IMR-90 (cell line): ENCODE measurements at regions not wholly inside any gene's neighbourhood (a gene's known extent, or its start where the extent isn't known, plus 50 kb on each side); places are given as distances from the start of the nearest gene placed in this dataset.

Experiments used
- ATAC-seq: fragments of 200-7000 bp; cut with Tn5 transposase; 2 replicates; pipeline ENCODE4 v1.9.1; 2020; ENCODE audit warnings: low read depth, mild to moderate bottlenecking, moderate library complexity
- BruUV-seq: library from RNA; stranded (reverse); fragments of 400-500 nt; replicated peaks from 2 replicates; lab custom pipeline; 2021; lab: Mats Ljungman, UMichigan
- CTCF ChIA-PET: fragments of 300-600 bp; formaldehyde crosslinking; extraction: SDS; loops from one replicate; lab custom pipeline; 2021; ENCODE audit warnings: antibody characterized with exemption; lab: Yijun Ruan, JAX
- POLR2A ChIA-PET: fragments of 300-600 bp; sonication (Branson Sonifier 250); formaldehyde crosslinking; loops from one replicate; lab custom pipeline; 2022; ENCODE audit warnings: antibody characterized with exemption; ENCODE audit not compliant: unreplicated experiment; lab: Charles Lee
- DNase-seq: peaks from one replicate; pipeline ENCODE4 v3.0.0; 2013
- H2AFZ ChIP-seq: replicated peaks from 2 replicates; pipeline ENCODE3; 2013; ENCODE audit warnings: low read length, mild to moderate bottlenecking; ENCODE audit not compliant: poor library complexity
- H2AK5ac ChIP-seq: 2 replicates; pipeline ENCODE4 v1.6.1; 2013; ENCODE audit warnings: low read depth, low read length, inconsistent platforms
- H2AK9ac ChIP-seq: replicated peaks from 2 replicates; pipeline ENCODE3; 2013; ENCODE audit warnings: mild to moderate bottlenecking, low read depth, low read length, moderate library complexity; ENCODE audit not compliant: poor library complexity
- H2BK120ac ChIP-seq: 2 replicates; pipeline ENCODE4 v1.6.1; 2013; ENCODE audit warnings: low read depth, low read length, inconsistent platforms
- H2BK15ac ChIP-seq: 3 replicates; pipeline ENCODE4 v1.6.1; 2013; ENCODE audit warnings: low read depth, low read length, inconsistent platforms
- H2BK20ac ChIP-seq: 2 replicates; pipeline ENCODE4 v1.6.1; 2013; ENCODE audit warnings: low read depth, mild to moderate bottlenecking, inconsistent platforms, low read length, moderate library complexity
- H2BK5ac ChIP-seq: 2 replicates; pipeline ENCODE4 v1.6.1; 2013; ENCODE audit warnings: mild to moderate bottlenecking, low read depth, low read length, inconsistent platforms; ENCODE audit not compliant: poor library complexity, severe bottlenecking
- H3K14ac ChIP-seq: replicated peaks from 2 replicates; pipeline ENCODE4 v1.6.1; 2013; ENCODE audit warnings: low read depth, low read length, inconsistent platforms
- H3K18ac ChIP-seq: 2 replicates; pipeline ENCODE4 v1.6.1; 2013; ENCODE audit warnings: low read depth, low read length, control low read depth
- H3K23ac ChIP-seq: 2 replicates; pipeline ENCODE4 v1.6.1; 2013; ENCODE audit warnings: low read depth, low read length, inconsistent platforms
- H3K27ac ChIP-seq: 2 replicates; pipeline ENCODE4 v1.5.1; 2013; ENCODE audit warnings: mild to moderate bottlenecking, control low read depth, low read length; ENCODE audit not compliant: insufficient read depth
- H3K27me3 ChIP-seq: 2 replicates; pipeline ENCODE4 v1.6.1; 2013; ENCODE audit warnings: low read length; ENCODE audit not compliant: control insufficient read depth, insufficient read depth
- H3K36me3 ChIP-seq: 2 replicates; pipeline ENCODE4 v1.6.1; 2013; ENCODE audit warnings: low read length, mixed read lengths; ENCODE audit not compliant: control insufficient read depth, insufficient read depth
- H3K4ac ChIP-seq: 2 replicates; pipeline ENCODE4 v1.6.1; 2013; ENCODE audit warnings: low read depth, low read length, inconsistent platforms
- H3K4me1 ChIP-seq: 2 replicates; pipeline ENCODE4 v1.6.1; 2013; ENCODE audit warnings: low read length, mixed read lengths; ENCODE audit not compliant: control insufficient read depth, insufficient read depth
- H3K4me2 ChIP-seq: 2 replicates; pipeline ENCODE4 v1.6.1; 2013; ENCODE audit warnings: low read depth, mild to moderate bottlenecking, control low read depth, low read length, moderate library complexity
- H3K4me3 ChIP-seq: 2 replicates; pipeline ENCODE4 v1.5.1; 2013; ENCODE audit warnings: low read depth, mild to moderate bottlenecking, control low read depth, low read length, moderate library complexity; ENCODE audit not compliant: insufficient read depth
- H3K56ac ChIP-seq: 2 replicates; pipeline ENCODE4 v1.6.1; 2013; ENCODE audit warnings: low read length, inconsistent platforms; ENCODE audit not compliant: insufficient read depth; ENCODE audit errors: extremely low read depth
- H3K79me1 ChIP-seq, 2 experiments: 2 replicates each; pipeline ENCODE4 v1.6.1; 2013; ENCODE audit warnings: low read length in 2 of 2, inconsistent platforms in 1 of 2, low read depth in 1 of 2
- H3K9ac ChIP-seq: 2 replicates; pipeline ENCODE4 v1.6.1; 2013; ENCODE audit warnings: low read depth, low read length, control low read depth
- H3K9me1 ChIP-seq: 2 replicates; pipeline ENCODE4 v1.6.1; 2013; ENCODE audit warnings: low read length, inconsistent platforms; ENCODE audit not compliant: insufficient read depth
- H3K9me3 ChIP-seq: 2 replicates; pipeline ENCODE4 v1.6.1; 2013; ENCODE audit warnings: low read length; ENCODE audit not compliant: control insufficient read depth, insufficient read depth
- H4K20me1 ChIP-seq: 2 replicates; pipeline ENCODE4 v1.6.1; 2013; ENCODE audit warnings: low read length, inconsistent platforms; ENCODE audit not compliant: insufficient read depth
- H4K5ac ChIP-seq: 2 replicates; pipeline ENCODE4 v1.6.1; 2013; ENCODE audit warnings: mild to moderate bottlenecking, low read depth, low read length, control low read depth
- H4K8ac ChIP-seq, 2 experiments: 2 replicates each; pipeline ENCODE4 v1.6.1; 2013; ENCODE audit warnings: low read depth in 2 of 2, low read length in 2 of 2, control low read depth in 1 of 2, inconsistent platforms in 1 of 2
- H4K91ac ChIP-seq: 2 replicates; pipeline ENCODE4 v1.6.1; 2013; ENCODE audit warnings: low read depth, low read length, inconsistent platforms; ENCODE audit not compliant: insufficient read depth
- BHLHE40 ChIP-seq: fragments of 150-350 bp; IDR thresholded peaks from 2 replicates; pipeline ENCODE4 v1.6.1; 2016; ENCODE audit warnings: mild to moderate bottlenecking, low read depth, low read length
- CEBPB ChIP-seq: IDR thresholded peaks from 2 replicates; pipeline ENCODE4 v1.6.1; 2012; ENCODE audit warnings: low read depth, low read length, improper control_type of control experiment
- CHD1 ChIP-seq: IDR thresholded peaks from 2 replicates; pipeline ENCODE4 v1.6.1; 2012; ENCODE audit warnings: low read depth, low read length, improper control_type of control experiment
- ELK1 ChIP-seq: fragments of 150-350 bp; IDR thresholded peaks from 2 replicates; pipeline ENCODE4 v1.6.1; 2016; ENCODE audit warnings: low read depth, mild to moderate bottlenecking, low read length, moderate library complexity, borderline replicate concordance
- FOS ChIP-seq: fragments of 150-350 bp; IDR thresholded peaks from 2 replicates; pipeline ENCODE4 v1.6.1; 2016; ENCODE audit warnings: low read depth, low read length
- MAFK ChIP-seq: IDR thresholded peaks from 2 replicates; pipeline ENCODE4 v1.6.1; 2012; ENCODE audit warnings: low read depth, low read length, improper control_type of control experiment
- MAZ ChIP-seq: IDR thresholded peaks from 2 replicates; pipeline ENCODE4 v1.6.1; 2012; ENCODE audit warnings: low read depth, mild to moderate bottlenecking, low read length, improper control_type of control experiment, moderate library complexity, borderline replicate concordance
- MXI1 ChIP-seq: IDR thresholded peaks from 2 replicates; pipeline ENCODE4 v1.6.1; 2012; ENCODE audit warnings: low read depth, mild to moderate bottlenecking, low read length, moderate library complexity, borderline replicate concordance
- NFE2L2 ChIP-seq: fragments of 150-350 bp; IDR thresholded peaks from 2 replicates; pipeline ENCODE4 v1.6.1; 2016; ENCODE audit warnings: low read depth, mild to moderate bottlenecking, low read length
- POLR2A ChIP-seq: IDR thresholded peaks from 2 replicates; pipeline ENCODE4 v1.6.1; 2012; ENCODE audit warnings: mild to moderate bottlenecking, low read depth, low read length
- RAD21 ChIP-seq: IDR thresholded peaks from 2 replicates; pipeline ENCODE4 v1.6.1; 2012; ENCODE audit warnings: low read length, improper control_type of control experiment
- RCOR1 ChIP-seq: IDR thresholded peaks from 2 replicates; pipeline ENCODE4 v1.6.1; 2012; ENCODE audit warnings: mild to moderate bottlenecking, low read length, improper control_type of control experiment; ENCODE audit not compliant: insufficient replicate concordance
- RFX5 ChIP-seq: IDR thresholded peaks from 2 replicates; pipeline ENCODE4 v1.8.0; 2012; ENCODE audit warnings: low read depth, mild to moderate bottlenecking, low read length, moderate library complexity
- SMC3 ChIP-seq: fragments of 150-350 bp; IDR thresholded peaks from 2 replicates; pipeline ENCODE4 v1.6.1; 2016; ENCODE audit warnings: low read depth, mild to moderate bottlenecking, antibody characterized with exemption, low read length, moderate library complexity
- WGBS, 2 experiments: methylation state at CpG; one replicate each; pipeline versions ENCODE4 v1.1.5 to v1.1.7; 2013; ENCODE audit warnings: missing lambda C conversion rate in 2 of 2; ENCODE audit not compliant: insufficient read length in 1 of 2; ENCODE audit errors: extremely low coverage in 2 of 2; 5-methylcytosine and 5-hydroxymethylcytosine counted together
- dilution Hi-C: fragments of 300-500 bp; cut with HindIII; formaldehyde crosslinking; loops from one replicate; pipeline ENCODE4 v1.14.3; 2018; ENCODE audit warnings: low sequenced_read_pairs; ENCODE audit not compliant: unreplicated experiment
- in situ Hi-C: fragments of 300-500 bp; cut with MboI; formaldehyde crosslinking; loops from 3 replicates; pipeline ENCODE4 v1.14.3; 2019; ENCODE audit warnings: low sequenced_read_pairs, inconsistent platforms, mixed read lengths
- intact Hi-C: fragments of 100-400 bp; cut with micrococcal nuclease; formaldehyde crosslinking; loops from 2 replicates; pipeline ENCODE4 v1.10.0; 2022
- TF ChIP-seq, protein P1 (sequence below): fragments of 150-350 bp; IDR thresholded peaks from 2 replicates; pipeline ENCODE4 v1.6.1; 2017; ENCODE audit warnings: mild to moderate bottlenecking, antibody characterized with exemption, low read length, low read depth
- TF ChIP-seq, protein P2 (sequence below): conservative IDR thresholded peaks from 2 replicates; pipeline ENCODE4 v1.5.1; 2012; ENCODE audit warnings: mild to moderate bottlenecking, low read depth, low read length, improper control_type of control experiment

GRCh38 chr3:144708437-144708836 lies 736.8 kb downstream of the DIPK2A start:
- Histone ChIP-seq H3K23ac (no peak overlapping the region), H3K4ac (no peak overlapping the region), H3K4me1 (no peaks in the 10 kb centered on the region), H2AK9ac (no peak overlapping the region), H3K9me3 (no peaks in the 10 kb centered on the region), H2BK15ac (no peak overlapping the region), H3K36me3 (no peaks in the 10 kb centered on the region), H3K27me3 (no peaks in the 10 kb centered on the region), H4K20me1 (no peaks in the 10 kb centered on the region), H4K5ac (no peak overlapping the region), H2BK5ac (no peak overlapping the region), H2AK5ac (no peak overlapping the region), H2BK120ac (no peak overlapping the region), H3K56ac (no peak overlapping the region), H3K27ac (no peak overlapping the region), H3K18ac (no peak overlapping the region), H2BK20ac (no peak overlapping the region), H3K4me3 (no peak overlapping the region), H2AFZ (no peak overlapping the region), H3K14ac (no peak overlapping the region), H4K91ac (no peak overlapping the region), H3K9me1 (no peaks in the 10 kb centered on the region), H3K79me1 (no peaks in the 10 kb centered on the region), H4K8ac (no peak overlapping the region), H3K4me2 (no peak overlapping the region), H3K9ac (no peak overlapping the region)
- dilution Hi-C loops (no loop called here), intact Hi-C loops (loop anchor here (5.0 kb wide), 1 partner anchor 111 kb away; no protein-coding TSS in a partner anchor), in situ Hi-C loops (no loop called here)
- TF ChIP-seq NFE2L2: no peak
- TF ChIP-seq ELK1: no peak
- TF ChIP-seq RCOR1: no peak
- TF ChIP-seq BHLHE40: no peak
- TF ChIP-seq, protein P1, sequence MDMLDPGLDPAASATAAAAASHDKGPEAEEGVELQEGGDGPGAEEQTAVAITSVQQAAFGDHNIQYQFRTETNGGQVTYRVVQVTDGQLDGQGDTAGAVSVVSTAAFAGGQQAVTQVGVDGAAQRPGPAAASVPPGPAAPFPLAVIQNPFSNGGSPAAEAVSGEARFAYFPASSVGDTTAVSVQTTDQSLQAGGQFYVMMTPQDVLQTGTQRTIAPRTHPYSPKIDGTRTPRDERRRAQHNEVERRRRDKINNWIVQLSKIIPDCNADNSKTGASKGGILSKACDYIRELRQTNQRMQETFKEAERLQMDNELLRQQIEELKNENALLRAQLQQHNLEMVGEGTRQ: no peak
- TF ChIP-seq CEBPB: no peak
- TF ChIP-seq MAFK: no peak
- no peak for TF ChIP-seq RAD21
- no peak for TF ChIP-seq RFX5
- TF ChIP-seq MAZ: no peak
- no peak for TF ChIP-seq MXI1
- TF ChIP-seq CHD1: no peak
- TF ChIP-seq POLR2A: no peak
- no peak for TF ChIP-seq SMC3
- no peak for TF ChIP-seq FOS
- TF ChIP-seq, protein P2, sequence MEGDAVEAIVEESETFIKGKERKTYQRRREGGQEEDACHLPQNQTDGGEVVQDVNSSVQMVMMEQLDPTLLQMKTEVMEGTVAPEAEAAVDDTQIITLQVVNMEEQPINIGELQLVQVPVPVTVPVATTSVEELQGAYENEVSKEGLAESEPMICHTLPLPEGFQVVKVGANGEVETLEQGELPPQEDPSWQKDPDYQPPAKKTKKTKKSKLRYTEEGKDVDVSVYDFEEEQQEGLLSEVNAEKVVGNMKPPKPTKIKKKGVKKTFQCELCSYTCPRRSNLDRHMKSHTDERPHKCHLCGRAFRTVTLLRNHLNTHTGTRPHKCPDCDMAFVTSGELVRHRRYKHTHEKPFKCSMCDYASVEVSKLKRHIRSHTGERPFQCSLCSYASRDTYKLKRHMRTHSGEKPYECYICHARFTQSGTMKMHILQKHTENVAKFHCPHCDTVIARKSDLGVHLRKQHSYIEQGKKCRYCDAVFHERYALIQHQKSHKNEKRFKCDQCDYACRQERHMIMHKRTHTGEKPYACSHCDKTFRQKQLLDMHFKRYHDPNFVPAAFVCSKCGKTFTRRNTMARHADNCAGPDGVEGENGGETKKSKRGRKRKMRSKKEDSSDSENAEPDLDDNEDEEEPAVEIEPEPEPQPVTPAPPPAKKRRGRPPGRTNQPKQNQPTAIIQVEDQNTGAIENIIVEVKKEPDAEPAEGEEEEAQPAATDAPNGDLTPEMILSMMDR: no peak
- ATAC-seq (no peak), DNase-seq (no peak)
- no TSS peak for BruUV-seq
- WGBS, 2 experiments: no CpG with 5 or more reads among the region's 1 CpG
- ChIA-PET CTCF (interaction anchor here (0.6 kb wide), 1 partner anchor 824 kb away, joined by 3 read pairs; no protein-coding TSS in a partner anchor), POLR2A (no interaction called here)
